ENCODE measurements at regions not wholly inside any gene's neighbourhood (a gene's known extent, or its start where the extent isn't known, plus 50 kb on each side); places are given as distances from the start of the nearest gene placed in this dataset.

GRCh38 chr14:38412654-38413053 lies 156.8 kb upstream of the CLEC14A start:
- no peak overlapping the region for H3K27ac ChIP-seq (ENCODE audit: low read length)
- intact Hi-C loops (cut with micrococcal nuclease; ENCODE audit: unreplicated experiment) (no loop called here), in situ Hi-C loops (cut with HindIII; ENCODE audit: low pct_unique_long_range_greater_than_20kb, low sequenced_read_pairs) (no loop called here)
- ATAC-seq, result no peak
- no peaks in the 10 kb centered on the region for H3K27me3 ChIP-seq (ENCODE audit: control insufficient read depth, insufficient read depth, low read length)
- ChIA-PET CTCF (no interaction called here), POLR2A (no interaction called here)
- H3K9me3 ChIP-seq (ENCODE audit: control insufficient read depth, insufficient read depth, low read depth, low read length), result no peaks in the 10 kb centered on the region
- TF ChIP-seq SIN3A (IDR thresholded peaks at IDR 0.05; ENCODE audit: borderline replicate concordance, insufficient read depth, low read depth, low read length), result no peak
- no peak overlapping the region for H3K4me3 ChIP-seq (ENCODE audit: low read depth in 2 of 2, low read length in 2 of 2)
- H3K4me1 ChIP-seq (ENCODE audit: control insufficient read depth, insufficient read depth, low read length), result no peaks in the 10 kb centered on the region
- H3K36me3 ChIP-seq (ENCODE audit: control insufficient read depth, insufficient read depth, low read length), result no peaks in the 10 kb centered on the region
- DNase-seq (ENCODE audit: low read depth, low spot score), result no peak
- no TSS peak for BruUV-seq (replicated peaks)

- no peak overlapping the region for H3K4me3 ChIP-seq (ENCODE audit: low read depth in 2 of 2, low read length in 2 of 2)
- H3K4me1 ChIP-seq (ENCODE audit: control insufficient read depth, insufficient read depth, low read length), result no peaks in the 10 kb centered on the region
- H3K9me3 ChIP-seq (ENCODE audit: control insufficient read depth, insufficient read depth, low read depth, low read length), result no peaks in the 10 kb centered on the region
- no peaks in the 10 kb centered on the region for H3K36me3 ChIP-seq (ENCODE audit: control insufficient read depth, insufficient read depth, low read length)
- ChIA-PET POLR2A (no interaction called here), CTCF (no interaction called here)
- TF ChIP-seq REST (IDR thresholded peaks at IDR 0.05; ENCODE audit: insufficient read depth in 1 of 2, low read depth in 2 of 2, low read length in 1 of 2), result no peak
- no peak for TF ChIP-seq POLR2AphosphoS5 (IDR thresholded peaks at IDR 0.05; ENCODE audit: low read depth, low read length)
- no peak for TF ChIP-seq SIN3A (IDR thresholded peaks at IDR 0.05; ENCODE audit: borderline replicate concordance, insufficient read depth, low read depth, low read length)
- no peak for TF ChIP-seq TCF7L2 (IDR thresholded peaks at IDR 0.05; ENCODE audit: low read depth, low read length)
- no peak for TF ChIP-seq CTCF (IDR thresholded peaks at IDR 0.05)
- no TSS peak for BruUV-seq (replicated peaks)
- no peak for ATAC-seq
- no peak overlapping the region for H3K27ac ChIP-seq (ENCODE audit: low read length)
- no peak for DNase-seq (ENCODE audit: low read depth, low spot score)
- in situ Hi-C loops (cut with HindIII; ENCODE audit: low pct_unique_long_range_greater_than_20kb, low sequenced_read_pairs), result no loop called here
- H3K27me3 ChIP-seq (ENCODE audit: control insufficient read depth, insufficient read depth, low read length), result no peaks in the 10 kb centered on the region
- intact Hi-C loops (cut with micrococcal nuclease; ENCODE audit: unreplicated experiment), result no loop called here
Measured at GRCh38 chr14:38410442-38410841, 154.5 kb upstream of the CLEC14A start.

GRCh38 chr14:38409071-38409705 lies 153.3 kb upstream of the CLEC14A start:
- no peaks in the 10 kb centered on the region for H3K4me1 ChIP-seq (ENCODE audit: control insufficient read depth, insufficient read depth, low read length)
- no TSS peak for BruUV-seq (replicated peaks)
- intact Hi-C loops (cut with micrococcal nuclease; ENCODE audit: unreplicated experiment) (no loop called here), in situ Hi-C loops (cut with HindIII; ENCODE audit: low pct_unique_long_range_greater_than_20kb, low sequenced_read_pairs) (no loop called here)
- no peaks in the 10 kb centered on the region for H3K9me3 ChIP-seq (ENCODE audit: control insufficient read depth, insufficient read depth, low read depth, low read length)
- H3K36me3 ChIP-seq (ENCODE audit: control insufficient read depth, insufficient read depth, low read length), result no peaks in the 10 kb centered on the region
- H3K4me3 ChIP-seq (ENCODE audit: low read depth in 2 of 2, low read length in 2 of 2), result no peak overlapping the region
- H3K27me3 ChIP-seq (ENCODE audit: control insufficient read depth, insufficient read depth, low read length), result no peaks in the 10 kb centered on the region
- ChIA-PET CTCF (no interaction called here), POLR2A (no interaction called here)
- TF ChIP-seq CTCF (IDR thresholded peaks at IDR 0.05), result no peak
- TF ChIP-seq TCF7L2 (IDR thresholded peaks at IDR 0.05; ENCODE audit: low read depth, low read length), result no peak
- no peak for TF ChIP-seq POLR2AphosphoS5 (IDR thresholded peaks at IDR 0.05; ENCODE audit: low read depth, low read length)
- TF ChIP-seq SIN3A (IDR thresholded peaks at IDR 0.05; ENCODE audit: borderline replicate concordance, insufficient read depth, low read depth, low read length), result no peak
- TF ChIP-seq REST (IDR thresholded peaks at IDR 0.05; ENCODE audit: insufficient read depth in 1 of 2, low read depth in 2 of 2, low read length in 1 of 2), result no peak
- DNase-seq (ENCODE audit: low read depth, low spot score) (no peak), ATAC-seq (no peak)
- no peak overlapping the region for H3K27ac ChIP-seq (ENCODE audit: low read length)

Data from Panc1 (cell line).